Posterior cingulate gyrus (tissue), 11 donors: ENCODE measurements at regions not wholly inside any gene's neighbourhood (a gene's known extent, or its start where the extent isn't known, plus 50 kb on each side); places are given as distances from the start of the nearest gene placed in this dataset.

Experiments
- DNase-seq, 10 donors: peaks; one replicate each; pipeline versions ENCODE4 v3.0.0 to v3.0.0-alpha.2; 2020 to 2021; ENCODE audit warnings: mixed read lengths in 3 of 10
- intact Hi-C: fragments of 100-400 bp; cut with DNase I; formaldehyde crosslinking; loops from one replicate; pipeline ENCODE4 v1.15.1; 2023

- intact Hi-C loops, result no loop called here
- DNase-seq, result no peak
Measured at GRCh38 chr19:30677702-30678101, 305.5 kb downstream of the ZNF536 start.

GRCh38 chr19:30676990-30677679, 305.0 kb downstream of the ZNF536 start:
- intact Hi-C loops, result no loop called here
- DNase-seq, result no peak

- intact Hi-C loops, result no loop called here
- DNase-seq, result no peak
Measured at GRCh38 chr19:30675086-30675485, 302.9 kb downstream of the ZNF536 start.

- intact Hi-C loops, result no loop called here
- DNase-seq, result no peak
Measured at GRCh38 chr19:30674656-30675055, 302.5 kb downstream of the ZNF536 start.

- no peak for DNase-seq
- intact Hi-C loops, result no loop called here
Measured at GRCh38 chr19:30673336-30673735, 301.2 kb downstream of the ZNF536 start.

- DNase-seq, result no peak
- intact Hi-C loops, result no loop called here
Measured at GRCh38 chr19:30672926-30673325, 300.7 kb downstream of the ZNF536 start.

- DNase-seq, result no peak
- intact Hi-C loops, result no loop called here
Measured at GRCh38 chr19:30671622-30672051, 299.5 kb downstream of the ZNF536 start.

- DNase-seq, result no peak
- intact Hi-C loops, result no loop called here
Measured at GRCh38 chr19:30671367-30671619, 299.1 kb downstream of the ZNF536 start.

GRCh38 chr19:30670562-30671366, 298.6 kb downstream of the ZNF536 start:
- intact Hi-C loops, result no loop called here
- DNase-seq, result peak in 1 of 10 donors; percentile 62

- DNase-seq, result peak in 2 of 10 donors; percentile 82 to 83
- intact Hi-C loops, result no loop called here
Measured at GRCh38 chr19:30670011-30670329, 297.8 kb downstream of the ZNF536 start.

GRCh38 chr19:30669329-30670010, 297.3 kb downstream of the ZNF536 start:
- intact Hi-C loops, result loop anchor here (5.0 to 10.0 kb wide), 2 partner anchors 625 to 1553 kb away; no protein-coding TSS in a partner anchor
- DNase-seq, result peak; percentile 69 to 96 (median 85)

GRCh38 chr19:30668521-30669155, 296.5 kb downstream of the ZNF536 start:
- intact Hi-C loops, result loop anchor here (5.0 to 10.0 kb wide), 2 partner anchors 624 to 1554 kb away; no protein-coding TSS in a partner anchor
- DNase-seq, result peak in 1 of 10 donors; percentile 65

GRCh38 chr19:30667746-30668145, 295.6 kb downstream of the ZNF536 start:
- no peak for DNase-seq
- intact Hi-C loops, result loop anchor here (5.0 to 10.0 kb wide), 2 partner anchors 623 to 1555 kb away; no protein-coding TSS in a partner anchor

- intact Hi-C loops, result loop anchor here (5.0 to 10.0 kb wide), 2 partner anchors 622 to 1555 kb away; no protein-coding TSS in a partner anchor
- no peak for DNase-seq
Measured at GRCh38 chr19:30667227-30667626, 295.0 kb downstream of the ZNF536 start.

- intact Hi-C loops, result loop anchor here (5.0 to 10.0 kb wide), 2 partner anchors 622 to 1556 kb away; no protein-coding TSS in a partner anchor
- DNase-seq, result peak; percentile 56 to 93 (median 74)
Measured at GRCh38 chr19:30666301-30666803, 294.2 kb downstream of the ZNF536 start.

GRCh38 chr19:30665449-30665848, 293.3 kb downstream of the ZNF536 start:
- no peak for DNase-seq
- intact Hi-C loops, result loop anchor here (5.0 to 10.0 kb wide), 2 partner anchors 621 to 1557 kb away; no protein-coding TSS in a partner anchor

- intact Hi-C loops, result loop anchor here (10.0 kb wide), 1 partner anchor 619 kb away; no protein-coding TSS in a partner anchor
- no peak for DNase-seq
Measured at GRCh38 chr19:30663611-30664174, 291.5 kb downstream of the ZNF536 start.

- no peak for DNase-seq
- intact Hi-C loops, result loop anchor here (10.0 kb wide), 1 partner anchor 618 kb away; no protein-coding TSS in a partner anchor
Measured at GRCh38 chr19:30662211-30662861, 290.2 kb downstream of the ZNF536 start.

- DNase-seq, result no peak
- intact Hi-C loops, result loop anchor here (10.0 kb wide), 3 partner anchors 285 to 925 kb away; partner anchors contain the start of gene ZNF536
Measured at GRCh38 chr19:30659638-30660037, 287.5 kb downstream of the ZNF536 start.
